ENCODE measurements at regions not wholly inside any gene's neighbourhood (a gene's known extent, or its start where the extent isn't known, plus 50 kb on each side); places are given as distances from the start of the nearest gene placed in this dataset.

GRCh38 chr16:88287219-88287618 is 95.5 kb upstream of the ZNF469 start:
- no peak for DNase-seq (ENCODE audit: low read depth)

GRCh38 chr16:88288303-88288702 is 94.5 kb upstream of the ZNF469 start:
- no peak for DNase-seq (ENCODE audit: low read depth)

DNA sequence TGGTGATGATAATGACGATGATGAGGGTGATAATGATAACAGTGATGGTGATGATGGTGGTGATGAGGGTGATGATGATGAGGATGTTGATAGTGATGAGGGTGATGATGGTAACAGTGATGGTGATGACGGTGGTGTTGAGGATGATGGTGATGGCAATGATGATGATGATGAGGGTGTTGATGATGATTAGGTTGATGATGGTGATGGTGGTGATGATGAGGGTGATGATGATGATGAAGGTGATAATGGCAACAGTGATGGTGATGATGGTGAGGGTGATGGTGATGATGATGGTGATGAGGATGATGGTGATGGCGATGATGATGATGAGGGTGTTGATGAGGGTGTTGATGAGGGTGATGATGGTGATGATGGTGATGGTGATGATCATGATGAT is 93.8 kb upstream of the ZNF469 start:
- DNase-seq (ENCODE audit: low read depth), result no peak

GRCh38 chr16:88289561-88289960 is 93.2 kb upstream of the ZNF469 start:
- no peak for DNase-seq (ENCODE audit: low read depth)

GRCh38 chr16:88289968-88290401 is 92.8 kb upstream of the ZNF469 start:
- DNase-seq (ENCODE audit: low read depth), result peak; percentile 68

DNA sequence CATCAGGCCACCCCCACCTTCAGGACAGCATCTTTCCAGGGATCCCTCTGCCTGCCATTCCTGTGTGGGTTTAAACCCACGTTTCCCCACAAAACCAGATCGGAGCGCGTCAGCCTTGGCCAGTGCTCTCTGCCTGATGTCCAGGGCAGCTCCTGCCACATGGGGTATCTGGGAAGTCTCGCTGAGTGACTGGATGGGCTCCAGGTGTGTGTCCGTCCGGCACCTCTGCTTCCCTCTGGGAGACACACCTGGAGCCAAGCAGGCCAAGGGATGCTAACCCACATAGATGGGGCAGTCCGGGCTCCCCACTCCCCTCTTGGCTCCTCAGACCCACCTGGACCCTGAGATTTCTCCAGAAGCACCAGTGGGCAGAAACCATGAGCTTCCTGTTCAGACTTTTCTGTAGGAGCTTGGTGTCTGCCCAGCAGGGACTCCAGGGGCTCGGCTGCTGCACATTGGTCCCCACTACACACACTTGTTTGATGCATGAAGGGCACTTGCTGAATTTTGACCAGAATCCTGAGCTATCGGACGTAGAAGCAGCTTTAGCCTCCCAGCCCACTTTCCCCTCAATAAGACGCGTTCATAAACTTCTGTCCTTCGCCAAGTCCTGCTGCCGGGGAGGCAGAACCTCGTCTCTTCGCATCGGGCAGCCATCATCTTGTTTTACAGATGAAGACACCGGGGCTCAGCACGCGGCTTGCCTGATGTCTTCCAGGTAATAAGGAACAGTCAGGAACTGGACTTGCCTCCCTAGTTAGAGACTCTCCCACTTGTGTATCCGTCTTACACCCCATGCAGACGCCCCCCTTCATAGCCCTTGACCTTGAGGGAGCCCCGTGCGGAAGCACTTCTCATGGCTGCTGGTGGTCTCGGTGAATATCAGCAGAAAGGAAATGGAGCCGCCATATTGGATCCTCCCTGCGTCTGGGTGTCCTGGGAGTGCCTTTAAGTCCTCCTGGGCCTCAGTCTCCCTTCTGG is 91.6 kb upstream of the ZNF469 start:
- DNase-seq (ENCODE audit: low read depth), result no peak

- no peak for DNase-seq (ENCODE audit: low read depth)
Measured at GRCh38 chr16:88292007-88292970, 90.5 kb upstream of the ZNF469 start.

GRCh38 chr16:88293097-88293496 is 89.7 kb upstream of the ZNF469 start:
- no peak for DNase-seq (ENCODE audit: low read depth)

- DNase-seq (ENCODE audit: low read depth), result no peak
Measured at GRCh38 chr16:88295671-88296436, 86.9 kb upstream of the ZNF469 start.

DNA sequence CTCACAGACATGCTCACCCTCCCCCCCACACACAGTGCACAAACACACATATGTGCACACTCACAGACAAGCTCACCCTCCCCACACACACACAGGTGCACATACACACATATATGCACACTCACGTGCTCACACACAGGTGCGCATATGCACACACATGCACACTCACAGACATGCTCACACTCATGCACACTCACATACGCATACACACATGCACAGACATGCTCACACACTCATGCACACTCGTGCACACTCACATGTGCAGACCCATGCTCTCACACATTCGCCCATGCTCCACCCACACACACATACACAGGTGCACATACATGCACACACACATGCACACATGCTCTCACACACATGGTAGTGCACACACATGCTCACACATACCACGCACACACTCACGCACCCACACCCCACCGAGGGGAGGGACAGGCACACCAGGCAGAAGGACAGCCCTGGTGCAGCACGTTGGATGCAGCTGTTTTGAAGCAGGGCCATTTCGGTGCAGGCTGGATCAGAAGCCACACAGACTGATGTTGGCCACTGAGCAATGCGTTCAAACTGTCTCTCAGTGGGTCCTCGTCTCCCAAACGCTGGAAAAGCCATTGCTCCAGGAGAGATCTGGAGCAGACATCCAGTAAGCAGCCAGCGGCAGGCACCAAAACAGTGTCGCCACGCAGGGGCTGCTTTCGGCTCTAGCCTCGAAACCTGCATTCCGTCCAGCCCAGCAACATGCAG is 86.2 kb upstream of the ZNF469 start:
- no peak for DNase-seq (ENCODE audit: low read depth)

- no peak for DNase-seq (ENCODE audit: low read depth)
Measured at GRCh38 chr16:88297178-88297720, 85.5 kb upstream of the ZNF469 start.

GRCh38 chr16:88298181-88298832 is 84.5 kb upstream of the ZNF469 start:
- peak; percentile 67 for DNase-seq (ENCODE audit: low read depth)

GRCh38 chr16:88298833-88299745 is 83.7 kb upstream of the ZNF469 start:
- peak; percentile 68 for DNase-seq (ENCODE audit: low read depth)

- DNase-seq (ENCODE audit: low read depth), result no peak
Measured at GRCh38 chr16:88299751-88300462, 82.9 kb upstream of the ZNF469 start.

DNA sequence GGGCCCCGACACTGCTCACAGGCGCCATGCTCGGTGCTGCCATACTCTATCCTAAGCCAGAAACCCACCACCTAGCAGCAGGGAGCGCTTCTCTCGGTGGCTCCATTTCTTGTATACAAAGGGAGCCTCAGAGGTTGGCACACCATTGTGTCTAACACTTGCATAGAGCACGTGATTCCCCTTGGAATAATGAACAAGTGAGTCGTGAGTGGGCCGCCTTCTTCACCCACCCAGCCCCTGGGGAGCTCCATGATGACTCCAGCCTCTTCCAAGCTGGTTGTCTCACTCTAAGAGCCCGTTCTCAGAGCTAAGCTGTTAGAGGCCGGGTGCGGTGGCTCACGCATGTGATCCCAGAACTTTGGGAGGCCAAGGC is 82.3 kb upstream of the ZNF469 start:
- DNase-seq (ENCODE audit: low read depth), result no peak

DNA sequence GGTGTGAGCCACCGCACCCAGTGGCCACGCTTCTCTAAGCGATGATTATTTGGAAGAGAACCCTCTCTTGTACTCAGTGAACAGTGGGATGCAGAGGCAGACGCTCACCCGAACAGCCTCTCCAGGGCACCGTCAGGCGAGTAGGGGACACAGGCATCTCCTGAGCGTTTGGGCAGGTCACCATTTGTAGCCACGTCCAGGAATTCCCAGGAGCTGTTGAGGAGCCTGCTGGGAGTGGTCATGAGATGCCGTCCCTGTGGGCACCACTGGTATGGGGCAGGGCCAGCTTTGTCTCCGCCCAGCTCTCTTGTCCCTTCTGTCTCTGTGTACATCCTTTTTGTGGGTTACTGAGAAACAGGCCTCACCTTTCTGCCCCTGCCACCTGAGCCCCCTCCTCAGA is 81.3 kb upstream of the ZNF469 start:
- DNase-seq (ENCODE audit: low read depth), result no peak

- DNase-seq (ENCODE audit: low read depth), result no peak
Measured at GRCh38 chr16:88301886-88302285, 80.9 kb upstream of the ZNF469 start.

DNA sequence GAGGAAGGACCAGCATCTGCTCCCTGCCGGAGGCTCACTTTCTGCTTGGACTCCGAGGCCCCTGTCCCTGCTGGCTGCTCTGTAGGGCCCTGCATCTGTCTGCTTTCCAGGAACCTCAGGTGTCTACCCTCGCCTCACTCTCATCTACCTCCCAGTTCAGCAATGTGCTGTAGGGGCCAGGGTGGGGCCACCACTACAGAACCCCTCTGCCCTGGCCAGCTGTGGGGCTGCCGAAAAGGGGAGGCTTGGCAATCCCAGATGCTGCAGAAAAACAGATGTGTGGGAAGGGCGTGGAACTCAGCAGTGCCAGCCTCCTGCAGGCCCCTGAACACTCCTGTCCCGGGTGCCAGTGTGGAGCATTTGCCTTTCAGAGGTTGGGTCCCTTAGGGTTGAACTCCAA is 80.1 kb upstream of the ZNF469 start:
- no peak for DNase-seq (ENCODE audit: low read depth)

- no peak for DNase-seq (ENCODE audit: low read depth)
Measured at GRCh38 chr16:88303405-88303804, 79.4 kb upstream of the ZNF469 start.

All from EH (cell line).